Kidney epithelial cell (primary cell): ENCODE measurements at regions not wholly inside any gene's neighbourhood (a gene's known extent, or its start where the extent isn't known, plus 50 kb on each side); places are given as distances from the start of the nearest gene placed in this dataset.
A peak's percentile ranks its signal among the peaks of the same experiment; 100 is the strongest.

Experiments used
- DNase-seq: peaks from one replicate; pipeline ENCODE4 v3.0.0-alpha.2; 2010; ENCODE audit warnings: low read depth
- H3K27me3 ChIP-seq: 2 replicates; pipeline ENCODE4 v1.6.0; 2011; ENCODE audit warnings: low read length; ENCODE audit not compliant: control insufficient read depth, insufficient read depth
- H3K36me3 ChIP-seq: 2 replicates; pipeline ENCODE4 v1.5.1; 2011; ENCODE audit warnings: low read length; ENCODE audit not compliant: control insufficient read depth, insufficient read depth
- H3K4me3 ChIP-seq: 2 replicates; pipeline ENCODE4 v1.5.1; 2011; ENCODE audit warnings: low read depth, mild to moderate bottlenecking, control low read depth, low read length
- CTCF ChIP-seq: IDR thresholded peaks from 2 replicates; pipeline ENCODE4 v1.5.1; 2011; ENCODE audit warnings: mild to moderate bottlenecking, moderate library complexity, low read length, control low read depth, inconsistent platforms; ENCODE audit not compliant: insufficient read depth, poor library complexity, severe bottlenecking

- H3K27me3 ChIP-seq = no peaks in the 10 kb centered on the region
- H3K4me3 ChIP-seq = no peak overlapping the region
- DNase-seq = no peak
- no peak for TF ChIP-seq CTCF
- H3K36me3 ChIP-seq = no peaks in the 10 kb centered on the region
Measured at GRCh38 chr2:34492561-34493455, 893.7 kb upstream of the FAM98A start.

- Histone ChIP-seq H3K4me3 (no peak overlapping the region), H3K36me3 (no peaks in the 10 kb centered on the region), H3K27me3 (no peaks in the 10 kb centered on the region)
- DNase-seq = no peak
- no peak for TF ChIP-seq CTCF
Measured at GRCh38 chr2:34486965-34487364, 887.9 kb upstream of the FAM98A start.

GRCh38 chr2:34481542-34481941, 882.4 kb upstream of the FAM98A start:
- TF ChIP-seq CTCF = no peak
- no peaks in the 10 kb centered on the region for H3K36me3 ChIP-seq
- no peak overlapping the region for H3K4me3 ChIP-seq
- DNase-seq = no peak
- H3K27me3 ChIP-seq = no peaks in the 10 kb centered on the region

GRCh38 chr2:34480366-34480765, 881.3 kb upstream of the FAM98A start:
- H3K36me3 ChIP-seq = no peaks in the 10 kb centered on the region
- DNase-seq = no peak
- H3K4me3 ChIP-seq = no peak overlapping the region
- no peak for TF ChIP-seq CTCF
- no peaks in the 10 kb centered on the region for H3K27me3 ChIP-seq

GRCh38 chr2:34475156-34475555, 876.1 kb upstream of the FAM98A start:
- Histone ChIP-seq H3K27me3 (no peaks in the 10 kb centered on the region), H3K36me3 (no peaks in the 10 kb centered on the region), H3K4me3 (no peak overlapping the region)
- no peak for TF ChIP-seq CTCF
- no peak for DNase-seq

GRCh38 chr2:34474646-34475045, 875.5 kb upstream of the FAM98A start:
- Histone ChIP-seq H3K36me3 (no peaks in the 10 kb centered on the region), H3K27me3 (no peaks in the 10 kb centered on the region), H3K4me3 (no peak overlapping the region)
- no peak for TF ChIP-seq CTCF
- DNase-seq = peak; percentile 39
